NCI-H128 (cell line): ENCODE measurements at regions not wholly inside any gene's neighbourhood (a gene's known extent, or its start where the extent isn't known, plus 50 kb on each side); places are given as distances from the start of the nearest gene placed in this dataset.

Experiments used
- DNase-seq: peaks from one replicate; lab custom pipeline; 2025; ENCODE audit not compliant: unreplicated experiment; lab: John Stamatoyannopoulos, UW

DNA sequence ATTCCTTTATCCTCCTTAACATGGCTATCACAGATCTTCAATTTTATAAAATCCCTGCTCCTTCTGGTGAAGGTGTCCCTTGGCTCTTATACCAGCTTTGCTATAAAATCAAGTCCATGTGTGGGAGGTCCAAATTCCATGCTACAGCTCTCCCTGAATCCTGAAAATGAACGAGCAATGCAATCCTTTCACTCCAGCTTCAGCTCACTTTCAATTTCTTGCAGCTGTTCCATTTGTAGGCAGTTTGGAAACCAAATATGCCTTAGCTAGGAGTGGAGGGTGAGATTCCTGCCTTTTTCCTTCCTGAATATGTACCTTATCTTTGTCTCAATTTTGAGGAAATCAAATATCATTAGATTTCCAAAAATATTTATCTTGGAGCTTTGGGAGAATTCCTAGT, 402.6 kb downstream of the TTLL7 start:
- no peak for DNase-seq

DNA sequence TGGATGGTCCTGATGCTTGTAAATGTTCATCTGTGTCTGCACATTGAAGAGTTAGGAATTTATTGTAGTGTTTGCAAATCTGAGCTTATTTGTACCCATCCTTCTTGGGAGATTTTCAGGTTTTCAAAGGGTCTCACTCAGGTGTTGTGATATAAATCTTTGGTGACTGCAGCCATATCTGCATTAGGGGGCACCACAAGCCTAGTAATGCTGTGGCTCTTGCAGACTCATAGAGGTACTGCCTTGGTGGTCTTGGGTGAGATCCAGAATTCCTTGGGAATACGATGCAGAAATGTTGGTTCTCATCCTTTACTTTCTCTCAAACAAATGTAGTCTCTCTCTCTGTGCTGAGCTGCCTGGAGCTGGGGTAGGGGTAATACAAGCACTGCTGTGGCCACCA, 405.9 kb downstream of the TTLL7 start:
- no peak for DNase-seq

- DNase-seq: no peak
Observed at GRCh38 chr1:83588140-83588539, 410.8 kb downstream of the TTLL7 start.

GRCh38 chr1:83583351-83584014, 415.4 kb downstream of the TTLL7 start:
- no peak for DNase-seq

DNA sequence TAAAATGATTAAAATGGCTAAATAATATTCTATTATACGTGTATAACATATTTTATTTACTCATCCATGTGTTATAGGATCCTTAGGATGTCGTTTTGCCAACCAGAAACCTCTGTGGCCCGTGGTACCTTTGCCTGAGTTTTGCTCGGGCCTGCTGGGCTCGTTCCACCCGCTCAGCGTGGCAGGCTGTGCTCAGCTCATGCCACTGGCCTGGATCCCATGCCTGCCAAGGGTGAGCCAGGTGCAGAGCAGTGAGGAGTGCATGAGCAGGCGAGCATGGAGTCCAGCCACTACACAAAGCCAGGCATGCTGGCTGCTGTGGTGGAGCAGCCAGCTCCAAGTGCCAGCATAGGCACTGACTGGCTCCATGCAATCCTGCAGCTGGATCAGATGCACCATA, 417.2 kb downstream of the TTLL7 start:
- DNase-seq: no peak

GRCh38 chr1:83574791-83575190, 424.1 kb downstream of the TTLL7 start:
- DNase-seq: no peak

GRCh38 chr1:83573776-83574175, 425.2 kb downstream of the TTLL7 start:
- DNase-seq: no peak

DNA sequence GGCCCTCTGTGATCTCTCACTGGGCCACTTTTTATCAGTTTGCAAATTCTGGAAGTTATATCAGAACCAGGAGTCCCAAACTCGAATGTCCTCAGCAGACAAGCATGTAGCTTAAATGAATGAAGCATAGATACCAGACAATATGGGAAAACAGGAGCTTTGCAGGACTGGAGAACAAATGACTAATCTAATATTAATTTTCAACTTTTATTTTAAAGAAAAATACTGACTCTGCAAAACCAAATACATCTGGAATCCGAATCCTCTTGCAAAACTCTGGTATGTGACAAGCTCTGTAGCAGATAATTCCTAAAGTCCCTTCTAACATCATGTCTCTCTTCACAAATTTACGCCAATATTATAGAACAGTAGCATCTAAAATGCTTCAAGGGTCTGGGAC, 427.4 kb downstream of the TTLL7 start:
- DNase-seq: no peak

DNA sequence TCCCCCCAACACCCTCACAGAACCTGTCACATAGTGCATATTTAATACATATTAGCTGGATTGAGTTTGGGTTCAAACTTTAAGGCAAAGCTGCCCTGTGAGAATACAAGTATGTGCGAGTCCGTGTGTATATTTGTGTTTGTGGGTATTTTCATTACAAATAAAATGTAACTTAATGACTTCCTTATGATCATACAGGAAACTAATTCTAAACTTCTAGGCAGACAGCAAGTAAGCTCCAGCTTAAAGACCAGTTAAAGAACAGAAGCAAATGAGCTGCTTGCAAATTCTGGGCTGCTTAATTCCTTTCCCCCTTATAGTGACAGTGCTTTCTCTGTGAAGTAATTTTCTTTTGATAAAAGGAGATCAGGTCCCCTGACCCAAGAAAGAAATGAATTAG, 437.6 kb downstream of the TTLL7 start:
- DNase-seq: no peak

GRCh38 chr1:83559129-83559840, 439.6 kb downstream of the TTLL7 start:
- DNase-seq: no peak

GRCh38 chr1:83555871-83556270, 443.1 kb downstream of the TTLL7 start:
- no peak for DNase-seq

GRCh38 chr1:83554174-83554573, 444.8 kb downstream of the TTLL7 start:
- no peak for DNase-seq

GRCh38 chr1:83552820-83553219, 446.1 kb downstream of the TTLL7 start:
- DNase-seq: no peak

DNA sequence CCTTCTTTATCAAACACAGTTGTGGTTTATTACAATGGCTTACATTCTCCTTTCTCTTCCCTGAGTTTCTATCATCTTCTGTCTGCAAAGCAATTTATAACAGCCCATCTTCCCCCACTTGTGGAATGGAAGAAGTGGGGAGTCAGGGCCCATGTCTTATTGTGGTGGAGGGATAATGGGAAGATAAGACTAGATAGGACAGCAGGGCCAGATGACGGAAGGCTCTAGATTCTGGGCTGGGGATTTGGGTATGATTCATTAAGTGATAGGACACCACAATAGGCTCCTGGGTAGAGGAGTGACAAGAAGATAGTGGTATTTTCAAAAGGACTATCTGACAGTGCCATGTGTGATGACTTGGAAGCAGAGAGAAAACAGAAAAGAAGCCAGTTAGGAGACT, 450.6 kb downstream of the TTLL7 start:
- DNase-seq: no peak

DNA sequence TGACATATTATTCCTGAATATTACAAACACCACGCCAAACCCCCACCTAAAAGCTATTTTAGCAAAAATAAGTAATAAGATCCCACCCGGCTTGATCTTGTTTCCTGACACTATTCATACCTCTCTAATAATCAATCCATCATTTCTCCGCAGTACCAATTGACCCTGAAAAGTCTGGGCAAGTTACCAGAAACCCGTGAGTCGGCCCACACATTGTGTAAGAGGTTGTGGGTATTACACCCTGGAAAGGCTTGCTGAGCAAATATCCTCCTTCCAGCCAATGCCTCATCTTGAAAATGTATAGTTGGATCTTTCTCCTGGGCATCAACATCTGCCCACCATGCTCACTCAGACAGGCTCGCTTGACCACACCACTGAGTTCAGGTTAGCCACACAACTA, 451.0 kb downstream of the TTLL7 start:
- DNase-seq: no peak

GRCh38 chr1:83546874-83547273, 452.1 kb downstream of the TTLL7 start:
- no peak for DNase-seq

- DNase-seq: no peak
Observed at GRCh38 chr1:83545066-83545862, 453.7 kb downstream of the TTLL7 start.

- no peak for DNase-seq
Observed at GRCh38 chr1:83543222-83543973, 455.5 kb downstream of the TTLL7 start.

- DNase-seq: no peak
Observed at GRCh38 chr1:83531521-83532309, 467.2 kb downstream of the TTLL7 start.

GRCh38 chr1:83530506-83530905, 468.4 kb downstream of the TTLL7 start:
- DNase-seq: no peak

DNA sequence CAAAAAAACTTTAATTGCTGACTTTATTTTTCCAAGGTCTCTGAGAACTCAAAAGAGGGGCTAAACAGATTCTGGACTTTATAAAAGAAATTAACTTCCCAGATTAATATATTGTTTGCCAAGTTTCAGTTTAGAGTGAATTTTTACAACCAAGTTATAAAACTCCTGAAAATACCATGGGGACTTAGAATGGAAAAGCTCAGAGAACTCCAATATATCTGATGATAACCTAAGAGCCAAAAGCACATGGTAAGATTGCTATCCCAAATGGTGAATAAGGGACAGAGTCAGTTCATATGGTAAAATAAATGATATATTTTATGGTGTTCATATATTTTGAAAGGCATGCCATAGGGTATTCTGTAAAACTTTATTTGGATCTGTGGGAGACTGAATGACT, 470.9 kb downstream of the TTLL7 start:
- no peak for DNase-seq
